ENCODE measurements at regions not wholly inside any gene's neighbourhood (a gene's known extent, or its start where the extent isn't known, plus 50 kb on each side); places are given as distances from the start of the nearest gene placed in this dataset.

GRCh38 chr16:35552763-35553162 lies 2093.4 kb downstream of the TP53TG3F start:
- Histone ChIP-seq H2AFZ (ENCODE audit: low read length) (no peak overlapping the region), H4K20me1 (ENCODE audit: insufficient read depth, low read length) (no peaks in the 10 kb centered on the region), H3K27ac (ENCODE audit: low read depth, low read length, poor library complexity, severe bottlenecking) (no peak overlapping the region), H3K9me3 (ENCODE audit: low read length) (no peaks in the 10 kb centered on the region), H3K79me2 (ENCODE audit: insufficient read depth, low read length) (no peaks in the 10 kb centered on the region), H3K9me2 (ENCODE audit: low read depth, low read length) (no peaks in the 10 kb centered on the region), H3K4me1 (ENCODE audit: insufficient read depth, low read length, severe bottlenecking) (no peaks in the 10 kb centered on the region), H3K36me3 (ENCODE audit: insufficient read depth, low read length) (no peaks in the 10 kb centered on the region), H3K4me3 (ENCODE audit: low read depth, low read length, poor library complexity, severe bottlenecking) (no peak overlapping the region), H3K4me2 (ENCODE audit: low read length) (no peak overlapping the region), H3K27me3 (ENCODE audit: insufficient read depth, low read length) (no peaks in the 10 kb centered on the region), H3K9ac (ENCODE audit: low read length) (no peak overlapping the region), H3F3A (ENCODE audit: insufficient read depth, low read length) (no peaks in the 10 kb centered on the region)
- no peak for TF ChIP-seq CTCF (IDR thresholded peaks at IDR 0.05; ENCODE audit: low read length)
- no peak for TF ChIP-seq EZH2 (IDR thresholded peaks at IDR 0.05; ENCODE audit: borderline replicate concordance, low read length)

DNA sequence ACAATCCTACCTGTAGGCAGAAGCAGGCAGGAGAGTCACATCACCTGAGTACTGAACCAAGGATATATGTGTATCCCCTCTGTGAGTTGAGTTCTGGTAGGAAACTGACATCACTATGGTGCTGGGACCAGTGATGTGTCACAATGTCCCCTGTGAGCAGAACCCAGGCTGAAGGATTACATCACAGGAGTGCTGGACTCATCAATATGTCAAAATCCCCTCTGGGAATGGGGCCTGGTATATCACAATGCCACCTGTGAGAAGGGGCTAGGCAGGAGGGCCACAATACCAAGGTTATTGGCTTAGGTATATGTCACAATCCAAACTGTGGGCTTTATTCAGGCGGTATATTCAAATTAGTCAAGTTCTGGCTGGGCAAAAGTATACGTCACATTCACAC lies 2098.3 kb downstream of the TP53TG3F start:
- Histone ChIP-seq H3K27ac (ENCODE audit: low read depth, low read length, poor library complexity, severe bottlenecking) (no peak overlapping the region), H4K20me1 (ENCODE audit: insufficient read depth, low read length) (no peaks in the 10 kb centered on the region), H2AFZ (ENCODE audit: low read length) (no peak overlapping the region), H3K9me2 (ENCODE audit: low read depth, low read length) (no peaks in the 10 kb centered on the region), H3K4me2 (ENCODE audit: low read length) (no peak overlapping the region), H3F3A (ENCODE audit: insufficient read depth, low read length) (no peaks in the 10 kb centered on the region), H3K4me1 (ENCODE audit: insufficient read depth, low read length, severe bottlenecking) (no peaks in the 10 kb centered on the region), H3K27me3 (ENCODE audit: insufficient read depth, low read length) (no peaks in the 10 kb centered on the region), H3K36me3 (ENCODE audit: insufficient read depth, low read length) (no peaks in the 10 kb centered on the region), H3K4me3 (ENCODE audit: low read depth, low read length, poor library complexity, severe bottlenecking) (no peak overlapping the region), H3K9ac (ENCODE audit: low read length) (no peak overlapping the region), H3K9me3 (ENCODE audit: low read length) (no peaks in the 10 kb centered on the region), H3K79me2 (ENCODE audit: insufficient read depth, low read length) (no peaks in the 10 kb centered on the region)
- TF ChIP-seq CTCF (IDR thresholded peaks at IDR 0.05; ENCODE audit: low read length): no peak
- no peak for TF ChIP-seq EZH2 (IDR thresholded peaks at IDR 0.05; ENCODE audit: borderline replicate concordance, low read length)

GRCh38 chr16:35559911-35560636 lies 2100.7 kb downstream of the TP53TG3F start:
- Histone ChIP-seq H3K27ac (ENCODE audit: low read depth, low read length, poor library complexity, severe bottlenecking) (no peak overlapping the region), H2AFZ (ENCODE audit: low read length) (no peak overlapping the region), H3K4me2 (ENCODE audit: low read length) (no peak overlapping the region), H3F3A (ENCODE audit: insufficient read depth, low read length) (no peaks in the 10 kb centered on the region), H3K4me1 (ENCODE audit: insufficient read depth, low read length, severe bottlenecking) (no peaks in the 10 kb centered on the region), H3K9ac (ENCODE audit: low read length) (no peak overlapping the region), H3K27me3 (ENCODE audit: insufficient read depth, low read length) (no peaks in the 10 kb centered on the region), H3K4me3 (ENCODE audit: low read depth, low read length, poor library complexity, severe bottlenecking) (no peak overlapping the region), H3K79me2 (ENCODE audit: insufficient read depth, low read length) (no peaks in the 10 kb centered on the region), H3K9me3 (ENCODE audit: low read length) (no peaks in the 10 kb centered on the region), H4K20me1 (ENCODE audit: insufficient read depth, low read length) (no peaks in the 10 kb centered on the region), H3K9me2 (ENCODE audit: low read depth, low read length) (no peaks in the 10 kb centered on the region), H3K36me3 (ENCODE audit: insufficient read depth, low read length) (no peaks in the 10 kb centered on the region)
- no peak for TF ChIP-seq EZH2 (IDR thresholded peaks at IDR 0.05; ENCODE audit: borderline replicate concordance, low read length)
- TF ChIP-seq CTCF (IDR thresholded peaks at IDR 0.05; ENCODE audit: low read length): peak; percentile 41

Measured in OCI-LY1 (cell line).